GM12874 (cell line): ENCODE measurements at regions not wholly inside any gene's neighbourhood (a gene's known extent, or its start where the extent isn't known, plus 50 kb on each side); places are given as distances from the start of the nearest gene placed in this dataset.

ENCODE experiments used
- CTCF ChIP-seq: IDR thresholded peaks from 2 replicates; pipeline ENCODE4 v1.5.1; 2011; ENCODE audit warnings: low read depth, mild to moderate bottlenecking, control low read depth, low read length, moderate library complexity; ENCODE audit not compliant: insufficient read depth

GRCh38 chr2:139917690-139918384 lies 1137.6 kb upstream of the NXPH2 start:
- TF ChIP-seq CTCF, result no peak

DNA sequence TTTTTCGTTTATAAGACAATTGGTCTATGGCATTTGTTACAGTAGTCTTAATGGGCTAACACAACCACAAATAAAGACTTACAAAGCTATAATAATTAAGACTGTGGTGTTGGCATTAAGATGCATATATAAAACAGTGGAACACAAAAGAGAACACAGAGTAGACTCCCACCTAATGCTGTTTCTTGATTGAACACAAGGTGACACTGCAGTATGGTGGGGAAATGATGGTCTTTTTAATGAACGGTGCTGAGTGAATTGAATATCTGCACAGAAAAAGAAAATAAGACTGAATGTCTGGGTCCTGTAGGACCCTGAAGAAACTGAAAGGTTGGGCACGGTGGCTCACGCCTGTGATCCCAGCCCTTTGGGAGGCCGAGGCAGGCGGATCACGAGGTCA lies 1136.6 kb upstream of the NXPH2 start:
- TF ChIP-seq CTCF, result no peak

DNA sequence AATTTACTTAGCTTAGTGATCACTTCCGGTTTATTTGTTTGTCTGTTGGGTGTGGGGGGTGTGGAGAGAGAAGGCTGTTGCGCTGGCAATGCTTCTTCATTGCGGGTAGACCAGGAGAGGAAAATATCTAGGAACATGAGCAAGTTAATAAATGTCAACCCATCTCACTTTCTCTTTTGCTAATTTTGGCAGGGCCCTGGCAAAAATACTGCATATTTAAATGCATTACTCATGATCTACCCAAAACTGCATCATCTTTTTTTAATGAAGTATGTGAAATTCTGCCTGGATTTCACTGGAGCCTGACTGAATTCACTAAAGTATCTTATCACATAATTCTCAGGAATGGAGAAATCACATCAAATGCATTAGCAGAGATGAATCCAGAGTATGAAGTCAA lies 1131.0 kb upstream of the NXPH2 start:
- TF ChIP-seq CTCF, result no peak

DNA sequence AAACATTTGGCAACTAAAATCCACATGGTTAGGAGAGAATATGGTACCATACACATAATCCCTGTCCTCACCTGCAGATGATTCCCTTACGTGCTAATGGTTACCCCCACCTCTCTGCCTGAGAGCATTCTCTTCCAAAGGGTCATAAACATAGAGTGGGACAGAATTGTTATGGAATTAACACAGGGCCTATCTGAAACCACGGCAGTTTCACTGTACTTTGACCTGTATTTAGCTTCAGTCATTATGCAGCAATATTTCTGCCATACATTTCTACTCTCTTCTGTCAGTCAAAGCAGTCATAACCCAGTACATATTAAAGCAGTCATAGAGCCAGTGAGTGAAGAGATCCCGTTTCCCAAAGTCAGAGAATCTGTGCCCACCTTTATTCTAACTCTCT lies 1128.9 kb upstream of the NXPH2 start:
- no peak for TF ChIP-seq CTCF

- no peak for TF ChIP-seq CTCF
Measured at GRCh38 chr2:139905624-139906023, 1125.4 kb upstream of the NXPH2 start.

- TF ChIP-seq CTCF, result no peak
Measured at GRCh38 chr2:139891636-139892035, 1111.4 kb upstream of the NXPH2 start.

DNA sequence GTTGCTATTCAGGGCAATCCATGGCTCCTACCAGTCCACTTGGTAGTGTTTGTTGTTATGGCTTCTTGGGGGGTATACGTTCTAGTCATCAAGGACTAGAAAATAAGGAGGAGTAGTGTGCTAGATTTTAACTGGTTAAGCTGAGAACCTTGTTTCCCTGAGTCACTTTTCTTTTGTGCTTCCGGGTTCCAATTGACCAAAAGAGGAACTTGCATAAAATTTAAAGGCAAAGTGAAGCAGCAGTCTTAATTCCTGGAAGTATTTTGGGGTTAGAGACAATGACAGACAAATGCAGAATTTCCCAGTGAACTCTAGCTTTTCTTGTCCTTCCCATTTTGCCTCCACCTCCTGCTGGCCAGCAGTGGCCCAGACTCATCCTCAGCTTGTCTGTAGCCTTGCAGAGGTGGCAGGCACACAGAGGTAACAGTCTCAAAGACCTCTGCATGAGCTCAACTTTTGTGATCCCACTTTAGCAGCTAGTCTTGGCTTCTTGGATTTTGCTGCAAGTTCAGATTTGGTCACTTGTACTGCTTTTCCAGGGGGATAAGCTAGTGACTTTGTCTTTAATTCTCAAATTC lies 1105.8 kb upstream of the NXPH2 start:
- TF ChIP-seq CTCF, result no peak
